ENCODE measurements at regions not wholly inside any gene's neighbourhood (a gene's known extent, or its start where the extent isn't known, plus 50 kb on each side); places are given as distances from the start of the nearest gene placed in this dataset.

GRCh38 chr11:40032331-40032730 lies 1427.1 kb downstream of the LRRC4C start:
- H3K9me3 ChIP-seq (ENCODE audit: control insufficient read depth, insufficient read depth, low read length): no peaks in the 10 kb centered on the region; the same call in 1 of the 2 replicates
- ChIA-PET POLR2A (no interaction called here), CTCF (interaction anchor here (0.6 kb wide), 1 partner anchor 261 kb away, joined by 3 read pairs; no protein-coding TSS in a partner anchor)
- H3K4me3 ChIP-seq (ENCODE audit: low read depth, low read length): no peak overlapping the region
- DNase-seq (ENCODE audit: low read depth, low spot score): no peak
- H3K27ac ChIP-seq (ENCODE audit: low read depth, low read length): no peak overlapping the region
- no peak for TF ChIP-seq CTCF (IDR thresholded peaks at IDR 0.05; ENCODE audit: low read depth, low read length)
- no peaks in the 10 kb centered on the region for H3K27me3 ChIP-seq (ENCODE audit: control insufficient read depth, insufficient read depth, low read length)

GRCh38 chr11:40030867-40031266 lies 1428.6 kb downstream of the LRRC4C start:
- no peak overlapping the region for H3K27ac ChIP-seq (ENCODE audit: low read depth, low read length)
- CTCF ChIA-PET: no interaction called here
- no peak overlapping the region for H3K4me3 ChIP-seq (ENCODE audit: low read depth, low read length)
- H3K27me3 ChIP-seq (ENCODE audit: control insufficient read depth, insufficient read depth, low read length): no peaks in the 10 kb centered on the region
- POLR2A ChIA-PET: no interaction called here
- no peak for DNase-seq (ENCODE audit: low read depth, low spot score)
- TF ChIP-seq CTCF (IDR thresholded peaks at IDR 0.05; ENCODE audit: low read depth, low read length): no peak
- no peaks in the 10 kb centered on the region; the same call in 1 of the 2 replicates for H3K9me3 ChIP-seq (ENCODE audit: control insufficient read depth, insufficient read depth, low read length)

GRCh38 chr11:40029391-40029790 lies 1430.1 kb downstream of the LRRC4C start:
- H3K27ac ChIP-seq (ENCODE audit: low read depth, low read length): no peak overlapping the region
- no peak for DNase-seq (ENCODE audit: low read depth, low spot score)
- H3K9me3 ChIP-seq (ENCODE audit: control insufficient read depth, insufficient read depth, low read length): no peaks in the 10 kb centered on the region; the same call in 1 of the 2 replicates
- ChIA-PET CTCF (no interaction called here), POLR2A (interaction anchor here (0.6 kb wide), 1 partner anchor 18 kb away, joined by 3 read pairs; no protein-coding TSS in a partner anchor)
- H3K27me3 ChIP-seq (ENCODE audit: control insufficient read depth, insufficient read depth, low read length): no peaks in the 10 kb centered on the region
- TF ChIP-seq CTCF (IDR thresholded peaks at IDR 0.05; ENCODE audit: low read depth, low read length): no peak
- no peak overlapping the region for H3K4me3 ChIP-seq (ENCODE audit: low read depth, low read length)

GRCh38 chr11:40027720-40028119 lies 1431.7 kb downstream of the LRRC4C start:
- ChIA-PET CTCF (no interaction called here), POLR2A (no interaction called here)
- no peaks in the 10 kb centered on the region for H3K27me3 ChIP-seq (ENCODE audit: control insufficient read depth, insufficient read depth, low read length)
- DNase-seq (ENCODE audit: low read depth, low spot score): no peak
- no peak overlapping the region for H3K4me3 ChIP-seq (ENCODE audit: low read depth, low read length)
- H3K9me3 ChIP-seq (ENCODE audit: control insufficient read depth, insufficient read depth, low read length): no peaks in the 10 kb centered on the region; the same call in 1 of the 2 replicates
- H3K27ac ChIP-seq (ENCODE audit: low read depth, low read length): no peak overlapping the region
- TF ChIP-seq CTCF (IDR thresholded peaks at IDR 0.05; ENCODE audit: low read depth, low read length): no peak

GRCh38 chr11:40023724-40024123 lies 1435.7 kb downstream of the LRRC4C start:
- ChIA-PET POLR2A (no interaction called here), CTCF (no interaction called here)
- no peak for TF ChIP-seq CTCF (IDR thresholded peaks at IDR 0.05; ENCODE audit: low read depth, low read length)
- Histone ChIP-seq H3K9me3 (ENCODE audit: control insufficient read depth, insufficient read depth, low read length) (peaks cover 4% of the 10 kb centered on the region; the same call in 1 of the 2 replicates), H3K27me3 (ENCODE audit: control insufficient read depth, insufficient read depth, low read length) (no peaks in the 10 kb centered on the region), H3K27ac (ENCODE audit: low read depth, low read length) (no peak overlapping the region), H3K4me3 (ENCODE audit: low read depth, low read length) (no peak overlapping the region)
- DNase-seq (ENCODE audit: low read depth, low spot score): no peak
